Right hindlimb (tissue), 1 donor: ENCODE measurements at regions not wholly inside any gene's neighbourhood (a gene's known extent, or its start where the extent isn't known, plus 50 kb on each side); places are given as distances from the start of the nearest gene placed in this dataset.

Source experiments
- DNase-seq: peaks from one replicate; pipeline ENCODE4 v3.0.0-alpha.2; 2018

GRCh38 chr5:33212900-33213299 lies 227.9 kb upstream of the TARS1 start:
- DNase-seq: no peak

- DNase-seq: no peak
These were observed 217.0 kb upstream of the TARS1 start for GRCh38 chr5:33223563-33224284.

DNA sequence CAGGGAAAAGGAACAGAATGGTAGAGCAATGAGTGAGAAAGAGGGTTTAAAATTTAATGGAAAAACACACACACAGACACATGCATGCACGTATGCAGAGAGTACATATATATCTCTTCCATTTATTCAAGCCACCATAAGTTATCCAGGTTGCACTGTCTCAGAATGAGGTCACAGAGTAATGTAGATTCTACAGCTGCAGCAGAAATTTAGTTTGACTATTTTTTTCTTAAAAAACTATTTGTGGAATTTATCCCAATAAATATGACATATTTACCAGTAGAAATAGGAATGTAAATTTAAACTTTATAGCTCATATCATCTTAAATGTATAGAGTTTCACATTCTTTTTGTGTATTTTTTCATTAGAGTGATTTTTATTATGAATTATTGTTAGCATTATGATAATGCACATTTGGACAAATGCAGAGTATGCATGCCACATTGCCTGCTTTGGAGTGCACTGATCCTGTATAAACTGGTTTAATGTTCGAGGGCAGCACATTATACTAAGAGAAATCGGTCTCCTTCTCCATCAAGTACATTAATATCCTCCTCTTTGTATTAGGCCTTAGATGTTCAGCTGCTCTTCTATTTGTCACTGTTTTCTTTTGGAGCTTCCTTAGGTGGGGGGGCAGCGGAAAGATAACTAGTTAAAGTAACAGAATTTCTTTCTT lies 216.3 kb upstream of the TARS1 start:
- DNase-seq: no peak

DNA sequence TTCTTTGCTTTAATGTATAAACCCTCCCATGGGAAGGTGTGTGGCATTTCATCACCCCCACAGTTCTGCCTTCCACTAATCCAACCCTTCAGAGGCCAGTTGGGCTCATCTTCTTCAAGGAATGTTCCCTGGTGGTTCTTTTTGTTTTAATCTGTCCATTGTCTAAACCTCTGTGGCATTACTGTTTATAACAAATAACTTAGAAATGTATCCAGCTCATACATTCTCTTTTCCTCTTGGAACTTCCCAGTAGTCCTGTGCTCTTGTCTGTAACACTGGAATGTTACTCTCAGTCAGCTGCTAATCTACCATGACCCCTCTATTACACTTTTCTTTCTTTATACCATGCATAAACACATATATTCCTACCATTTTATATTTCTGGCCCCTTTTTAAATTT lies 213.5 kb upstream of the TARS1 start:
- DNase-seq: no peak

DNA sequence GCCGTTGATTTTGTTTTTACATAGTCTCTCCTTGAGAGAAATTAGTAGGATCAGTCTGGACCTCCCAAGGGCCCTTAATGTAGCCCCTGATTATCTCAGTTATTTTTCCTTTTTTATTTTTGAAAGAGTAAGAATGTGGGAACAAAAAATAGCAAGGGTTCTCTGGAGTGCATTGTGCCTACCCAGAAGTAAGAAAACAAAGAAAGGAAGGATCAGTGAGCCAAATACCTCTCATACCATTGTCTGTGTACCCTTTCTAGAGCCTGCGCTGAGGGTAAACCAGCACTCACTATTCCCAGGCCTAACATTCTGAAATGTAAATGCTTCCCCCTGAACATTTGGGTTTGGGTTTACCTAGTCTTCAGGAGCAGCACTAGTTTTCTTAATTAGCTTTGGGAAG lies 213.0 kb upstream of the TARS1 start:
- no peak for DNase-seq

DNA sequence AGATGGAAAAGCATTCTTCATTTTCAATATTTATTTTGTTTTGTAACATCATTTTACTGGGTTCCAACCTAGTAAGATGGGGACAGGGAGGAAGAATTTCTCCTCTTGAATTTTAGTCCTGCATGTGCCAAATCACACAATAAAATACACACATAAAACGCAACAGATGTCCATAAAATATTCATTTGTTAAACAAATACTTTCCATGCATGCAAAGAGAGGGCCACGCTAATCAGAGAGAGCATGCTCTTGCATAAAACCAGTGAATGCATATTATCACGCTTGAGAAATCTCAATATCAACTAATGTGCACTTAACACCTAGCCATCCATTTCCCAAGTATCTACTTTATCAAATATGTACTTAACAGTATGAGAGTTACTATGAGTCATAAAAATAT lies 212.6 kb upstream of the TARS1 start:
- DNase-seq: no peak

DNA sequence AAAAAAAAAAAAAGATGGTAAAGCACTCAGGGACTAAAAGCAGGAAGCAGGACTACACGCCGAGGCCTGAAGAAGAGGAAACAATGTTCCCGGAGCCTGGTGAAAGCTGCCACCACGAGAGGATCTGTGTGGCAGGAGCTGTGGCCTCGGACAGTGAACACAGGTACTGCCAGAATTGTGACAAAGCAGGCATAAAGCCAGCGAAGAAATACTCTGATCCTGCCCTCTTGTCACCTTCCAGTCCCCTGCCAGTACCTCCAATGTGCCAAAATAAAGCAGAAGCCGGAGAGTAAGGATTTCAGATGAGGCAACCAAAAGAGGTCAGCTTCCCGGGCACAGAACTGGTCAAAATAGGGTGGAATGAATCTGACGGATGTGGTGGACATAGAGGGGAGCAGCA lies 211.5 kb upstream of the TARS1 start:
- DNase-seq: no peak

- DNase-seq: no peak
These were observed 210.2 kb upstream of the TARS1 start for GRCh38 chr5:33230467-33231078.

- DNase-seq: no peak
These were observed 209.5 kb upstream of the TARS1 start for GRCh38 chr5:33231214-33231710.

DNA sequence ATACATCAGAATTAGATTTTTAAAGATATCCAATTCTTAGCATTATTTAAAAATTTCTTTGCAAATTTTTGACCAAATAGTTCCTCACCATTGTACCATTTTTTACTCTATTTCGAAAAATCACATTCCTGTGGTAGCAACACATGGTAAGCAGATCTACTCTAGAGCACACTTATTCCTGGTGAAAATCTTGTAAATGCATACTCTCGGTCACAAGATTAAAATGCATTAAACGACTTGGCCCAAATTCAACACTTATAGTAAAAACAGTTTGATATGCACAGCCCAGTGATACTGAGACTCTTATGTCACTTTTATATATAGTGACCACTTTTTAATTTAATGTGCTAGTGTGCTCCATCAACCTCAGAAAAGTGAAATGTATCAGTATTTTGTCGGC lies 208.8 kb upstream of the TARS1 start:
- DNase-seq: no peak

DNA sequence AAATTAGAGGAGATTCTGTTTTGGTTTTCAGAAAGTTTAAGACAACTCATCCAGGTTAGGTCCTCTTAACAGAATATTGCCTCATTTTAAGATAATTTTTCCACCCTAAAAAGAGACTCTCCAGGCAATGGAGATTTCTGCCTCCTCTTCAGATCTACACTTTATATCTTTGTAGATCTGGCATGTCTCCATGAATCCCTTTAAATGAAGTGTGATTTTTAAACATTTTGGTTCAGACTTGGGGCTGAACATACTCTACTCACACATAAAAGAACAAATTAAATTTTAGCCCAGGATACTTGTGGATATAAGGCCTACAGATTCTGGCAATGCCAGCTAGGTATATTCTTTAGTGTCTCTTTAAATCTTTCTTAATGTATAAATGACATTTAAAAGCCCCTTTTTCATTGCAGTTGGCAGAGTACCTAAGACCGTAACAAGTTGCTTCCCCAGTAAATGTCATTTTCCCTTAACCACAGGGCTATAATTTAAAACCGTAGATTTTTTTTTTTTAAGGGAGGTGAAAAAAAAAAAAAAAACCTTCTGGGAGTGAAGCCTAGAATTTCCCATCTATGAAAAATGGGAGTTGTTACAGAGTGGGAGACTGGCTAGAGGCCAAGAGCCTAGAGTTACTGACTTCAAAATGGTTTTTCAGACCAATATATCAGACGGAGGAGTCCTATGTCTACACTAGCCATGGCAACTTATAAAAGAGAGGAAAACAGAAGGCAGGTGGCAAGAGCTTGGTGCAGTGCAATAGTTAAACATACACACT lies 207.8 kb upstream of the TARS1 start:
- DNase-seq: no peak

DNA sequence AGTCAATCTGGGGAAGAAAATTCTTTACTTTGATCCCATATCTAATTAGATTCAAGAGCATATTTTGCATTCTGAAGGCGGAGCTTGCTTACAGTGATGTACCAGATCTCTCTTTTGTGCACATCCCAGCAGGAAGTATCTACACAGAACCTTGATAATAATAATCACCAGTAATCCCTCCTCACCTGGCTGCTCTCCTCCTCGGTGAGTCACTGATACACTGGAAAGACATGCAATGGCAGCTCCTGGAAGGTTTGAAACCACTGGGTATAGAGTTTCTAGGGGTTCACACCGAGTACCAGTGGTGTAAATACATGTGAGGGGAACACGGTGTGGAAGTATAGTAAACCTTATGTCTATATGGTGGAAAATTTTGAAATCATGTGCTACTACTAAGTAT lies 205.5 kb upstream of the TARS1 start:
- no peak for DNase-seq

DNA sequence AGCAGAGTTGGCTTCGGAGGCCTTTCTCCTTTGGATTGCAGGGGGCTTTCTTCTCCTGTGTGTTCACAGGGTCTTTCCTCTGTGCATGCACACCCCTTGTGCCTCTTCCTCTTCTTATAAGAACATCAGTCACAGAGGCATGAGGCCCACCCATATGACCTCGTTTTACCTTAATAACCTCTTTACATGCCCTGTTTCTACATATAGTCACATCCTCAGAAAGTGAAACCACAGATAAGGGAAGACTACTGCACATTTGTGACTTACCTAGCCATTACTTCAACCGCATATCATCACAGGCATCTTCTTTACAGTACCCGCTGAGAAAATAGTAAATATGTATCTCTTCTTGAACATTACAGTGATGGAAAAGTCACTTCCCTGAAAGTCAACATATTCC lies 204.9 kb upstream of the TARS1 start:
- no peak for DNase-seq

DNA sequence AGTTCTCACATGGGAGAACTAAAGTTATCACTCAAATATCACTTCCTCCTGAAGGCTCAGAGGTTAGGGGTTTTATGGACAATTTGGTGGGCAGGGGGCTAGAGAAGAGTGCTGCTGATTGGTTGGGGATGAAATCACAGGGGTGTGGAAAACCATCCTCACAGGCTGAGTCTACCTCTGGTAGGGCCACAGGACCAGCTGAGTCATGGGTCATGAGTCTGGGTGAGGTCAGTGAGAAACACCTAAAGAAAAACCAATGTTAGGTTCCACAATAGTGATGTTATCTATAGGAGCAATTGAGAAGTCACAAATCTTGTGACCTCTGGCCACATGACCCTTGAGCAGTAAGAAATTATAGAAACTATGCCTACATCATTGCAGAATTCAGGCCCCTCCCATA lies 203.3 kb upstream of the TARS1 start:
- DNase-seq: no peak

GRCh38 chr5:33238826-33239695 lies 201.7 kb upstream of the TARS1 start:
- no peak for DNase-seq

GRCh38 chr5:33240558-33240957 lies 200.2 kb upstream of the TARS1 start:
- no peak for DNase-seq

- no peak for DNase-seq
These were observed 199.0 kb upstream of the TARS1 start for GRCh38 chr5:33241802-33242201.

- DNase-seq: no peak
These were observed 198.5 kb upstream of the TARS1 start for GRCh38 chr5:33242277-33242676.

- no peak for DNase-seq
These were observed 196.2 kb upstream of the TARS1 start for GRCh38 chr5:33244441-33245150.

DNA sequence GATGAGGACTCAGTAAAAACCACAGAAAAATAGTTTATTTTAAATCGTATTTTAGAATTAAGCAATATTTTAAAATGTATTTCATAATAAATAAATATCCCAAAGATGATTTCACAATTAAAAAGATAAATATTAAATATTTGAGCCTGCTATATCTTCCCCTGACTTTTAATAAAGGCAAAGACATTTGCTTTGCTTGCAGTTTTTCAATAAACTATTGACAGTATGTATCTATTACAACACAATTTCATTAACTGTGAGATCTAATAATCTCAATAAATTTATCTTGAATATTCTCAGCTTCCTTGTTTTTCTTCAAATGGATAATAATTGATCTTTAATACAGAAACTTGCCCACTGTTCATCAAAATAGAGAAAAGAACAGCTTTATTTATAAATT lies 186.2 kb upstream of the TARS1 start:
- no peak for DNase-seq

- DNase-seq: no peak
These were observed 182.8 kb upstream of the TARS1 start for GRCh38 chr5:33257807-33258429.
